Glutamatergic neuron (in vitro differentiated cells): ENCODE measurements at regions not wholly inside any gene's neighbourhood (a gene's known extent, or its start where the extent isn't known, plus 50 kb on each side); places are given as distances from the start of the nearest gene placed in this dataset.

Source experiments
- DNase-seq: peaks from one replicate; pipeline ENCODE4 v3.0.0; 2022
- H3K27ac Mint-ChIP-seq: one replicate; pipeline ENCODE4 v1.8.0; 2020; ENCODE audit warnings: mild to moderate bottlenecking, mixed read lengths, inconsistent platforms; ENCODE audit not compliant: unreplicated experiment
- H3K27me3 Mint-ChIP-seq: one replicate; pipeline ENCODE4 v1.8.0; 2020; ENCODE audit warnings: mild to moderate bottlenecking, moderate library complexity, mixed read lengths, inconsistent platforms; ENCODE audit not compliant: unreplicated experiment
- H3K36me3 Mint-ChIP-seq: one replicate; pipeline ENCODE4 v1.8.0; 2020; ENCODE audit warnings: mild to moderate bottlenecking, mixed read lengths, inconsistent platforms; ENCODE audit not compliant: unreplicated experiment
- H3K4me1 Mint-ChIP-seq: one replicate; pipeline ENCODE4 v1.8.0; 2020; ENCODE audit warnings: mild to moderate bottlenecking, low read depth, mixed read lengths, inconsistent platforms; ENCODE audit not compliant: unreplicated experiment
- H3K4me3 Mint-ChIP-seq: one replicate; pipeline ENCODE4 v1.8.0; 2020; ENCODE audit warnings: mild to moderate bottlenecking, mixed read lengths, inconsistent platforms; ENCODE audit not compliant: unreplicated experiment
- H3K9me3 Mint-ChIP-seq: one replicate; pipeline ENCODE4 v1.8.0; 2020; ENCODE audit warnings: mild to moderate bottlenecking, moderate library complexity, mixed read lengths, inconsistent platforms; ENCODE audit not compliant: unreplicated experiment
- CTCF ChIP-seq: fragments of 200-600 bp; sonication (generic); IDR thresholded peaks from one replicate; pipeline ENCODE4 v1.5.0; 2021; ENCODE audit not compliant: partially characterized antibody, unreplicated experiment

GRCh38 chr5:98458004-98458403 lies 315.5 kb upstream of the RGMB start:
- H3K36me3 Mint-ChIP-seq, result no peaks in the 10 kb centered on the region
- H3K27ac Mint-ChIP-seq, result no peak overlapping the region
- H3K4me3 Mint-ChIP-seq, result no peak overlapping the region
- H3K27me3 Mint-ChIP-seq, result no peaks in the 10 kb centered on the region
- TF ChIP-seq CTCF, result no peak
- DNase-seq, result no peak
- no peaks in the 10 kb centered on the region for H3K4me1 Mint-ChIP-seq
- H3K9me3 Mint-ChIP-seq, result no peaks in the 10 kb centered on the region

- Mint-ChIP-seq H3K9me3 (no peaks in the 10 kb centered on the region), H3K27me3 (no peaks in the 10 kb centered on the region), H3K27ac (no peak overlapping the region), H3K4me1 (no peaks in the 10 kb centered on the region), H3K36me3 (no peaks in the 10 kb centered on the region), H3K4me3 (no peak overlapping the region)
- no peak for TF ChIP-seq CTCF
- no peak for DNase-seq
Observed at GRCh38 chr5:98458726-98459125, 314.7 kb upstream of the RGMB start.

GRCh38 chr5:98460536-98460935 lies 312.9 kb upstream of the RGMB start:
- DNase-seq, result no peak
- no peak for TF ChIP-seq CTCF
- no peaks in the 10 kb centered on the region for H3K36me3 Mint-ChIP-seq
- no peaks in the 10 kb centered on the region for H3K4me1 Mint-ChIP-seq
- no peaks in the 10 kb centered on the region for H3K27me3 Mint-ChIP-seq
- H3K27ac Mint-ChIP-seq, result no peak overlapping the region
- no peak overlapping the region for H3K4me3 Mint-ChIP-seq
- H3K9me3 Mint-ChIP-seq, result no peaks in the 10 kb centered on the region

- Mint-ChIP-seq H3K27me3 (no peaks in the 10 kb centered on the region), H3K9me3 (no peaks in the 10 kb centered on the region), H3K27ac (no peak overlapping the region), H3K4me1 (no peaks in the 10 kb centered on the region), H3K36me3 (no peaks in the 10 kb centered on the region), H3K4me3 (no peak overlapping the region)
- no peak for TF ChIP-seq CTCF
- DNase-seq, result no peak
Observed at GRCh38 chr5:98461485-98461884, 312.0 kb upstream of the RGMB start.

- TF ChIP-seq CTCF, result no peak
- no peaks in the 10 kb centered on the region for H3K27me3 Mint-ChIP-seq
- no peak for DNase-seq
- peaks cover 1% of the 10 kb centered on the region for H3K9me3 Mint-ChIP-seq
- H3K4me3 Mint-ChIP-seq, result no peak overlapping the region
- H3K27ac Mint-ChIP-seq, result no peak overlapping the region
- no peaks in the 10 kb centered on the region for H3K36me3 Mint-ChIP-seq
- no peaks in the 10 kb centered on the region for H3K4me1 Mint-ChIP-seq
Observed at GRCh38 chr5:98463222-98463621, 310.2 kb upstream of the RGMB start.
